HG03039 (cell line): ENCODE measurements at regions not wholly inside any gene's neighbourhood (a gene's known extent, or its start where the extent isn't known, plus 50 kb on each side); places are given as distances from the start of the nearest gene placed in this dataset.
A peak's percentile ranks its signal among the peaks of the same experiment; 100 is the strongest.

Experiments used
- ATAC-seq: cut with Tn5 transposase; IDR thresholded peaks from one replicate; pipeline ENCODE4 v1.9.1; 2021; ENCODE audit warnings: mild to moderate bottlenecking, moderate library complexity; ENCODE audit not compliant: unreplicated experiment

DNA sequence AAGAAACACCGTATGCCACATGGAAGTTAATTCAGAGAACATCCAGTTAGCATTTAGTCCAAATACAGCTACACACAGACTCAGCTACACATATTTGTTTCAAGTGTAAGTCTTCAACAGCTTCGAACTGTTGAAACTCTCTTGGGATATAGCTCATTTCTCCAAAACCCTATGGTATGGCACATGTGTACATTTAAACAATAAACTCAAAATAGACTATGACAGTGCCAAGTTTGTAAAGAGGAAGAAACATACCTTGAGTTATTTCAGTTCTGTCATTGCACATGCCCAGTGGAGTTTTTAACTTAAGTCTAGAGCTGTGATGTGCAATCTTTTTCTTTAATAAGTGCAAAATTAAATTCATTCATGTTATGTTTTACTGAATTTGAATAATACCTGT, 155.1 kb upstream of the RAI14 start:
- no peak for ATAC-seq

DNA sequence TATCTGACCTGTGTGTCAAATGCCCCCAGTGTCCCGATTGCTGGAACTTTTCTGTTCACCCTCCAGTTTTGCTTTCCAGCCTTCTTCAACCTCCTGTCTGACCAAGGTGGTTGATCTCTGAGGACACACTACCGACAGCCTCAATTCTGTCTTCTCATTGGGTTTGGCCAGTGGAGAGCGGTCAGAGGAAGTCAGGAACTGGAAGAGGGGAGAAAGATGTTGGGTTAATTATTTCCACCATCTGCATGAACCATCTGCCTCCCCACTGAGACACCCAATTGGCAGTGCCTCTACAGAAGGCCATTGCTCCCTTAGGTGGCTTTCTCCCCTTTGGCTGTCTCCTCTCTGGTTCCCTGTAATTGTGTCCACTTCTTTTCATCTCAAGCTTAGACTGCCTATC, 154.3 kb upstream of the RAI14 start:
- ATAC-seq = no peak

DNA sequence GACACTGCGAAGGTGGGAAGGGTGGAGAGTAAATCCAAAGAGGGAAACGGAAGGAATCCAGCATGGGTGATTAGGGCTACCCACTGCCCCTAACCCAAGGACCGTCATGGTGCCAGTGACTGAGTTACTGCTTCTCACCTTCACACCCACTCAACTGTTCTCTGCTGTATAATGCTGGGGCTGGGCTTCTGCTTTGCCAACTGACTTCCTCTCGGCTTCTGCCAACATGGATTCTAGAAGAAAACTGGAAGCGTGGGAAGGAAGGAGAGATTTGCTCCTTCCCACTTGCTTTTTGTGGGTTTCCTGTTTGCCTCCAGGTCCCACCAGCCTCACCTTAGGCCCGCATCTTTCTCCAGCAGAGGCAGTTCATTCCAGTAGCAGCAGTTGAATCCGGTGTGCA, 153.5 kb upstream of the RAI14 start:
- no peak for ATAC-seq

DNA sequence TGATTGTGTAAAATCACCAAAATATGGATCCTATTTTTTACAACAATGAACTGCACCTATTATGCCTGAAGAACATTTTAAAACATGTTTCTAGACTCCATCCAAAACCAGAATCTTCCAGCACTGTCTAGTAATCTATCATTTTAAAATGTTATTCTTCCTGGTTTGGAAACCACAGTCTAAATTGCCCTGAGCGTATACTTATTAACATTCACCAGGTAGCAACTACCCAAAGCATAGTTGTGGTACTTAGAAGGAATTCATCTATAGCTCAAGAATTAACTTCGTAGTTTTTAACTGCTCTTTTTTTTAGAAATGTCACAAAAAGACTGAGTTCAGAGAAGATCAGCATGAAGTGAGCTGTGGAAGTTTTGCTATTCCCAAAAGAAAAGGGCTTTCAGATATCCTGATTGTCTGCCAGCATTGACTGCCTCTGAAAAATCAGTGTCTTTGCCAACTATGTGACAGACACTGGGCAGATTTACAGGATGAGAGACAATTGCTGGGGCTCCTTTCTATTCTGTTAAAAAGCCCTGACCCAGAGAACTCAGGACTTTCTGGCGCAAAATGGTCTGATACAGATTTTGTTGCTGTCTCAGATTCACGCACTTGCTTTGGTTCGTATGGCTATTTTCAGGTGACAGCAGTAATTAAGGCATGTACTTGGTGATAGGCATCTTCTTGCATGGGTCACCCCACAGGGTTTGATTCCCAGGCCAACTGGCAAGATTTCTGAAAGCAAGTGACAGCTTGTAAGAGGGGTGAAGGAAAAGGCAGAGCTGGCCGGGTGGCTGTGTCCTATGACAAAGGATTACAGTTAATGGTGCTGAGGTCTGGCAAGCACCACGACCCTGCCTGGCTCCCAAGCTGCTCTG, 152.5 kb upstream of the RAI14 start:
- no peak for ATAC-seq

DNA sequence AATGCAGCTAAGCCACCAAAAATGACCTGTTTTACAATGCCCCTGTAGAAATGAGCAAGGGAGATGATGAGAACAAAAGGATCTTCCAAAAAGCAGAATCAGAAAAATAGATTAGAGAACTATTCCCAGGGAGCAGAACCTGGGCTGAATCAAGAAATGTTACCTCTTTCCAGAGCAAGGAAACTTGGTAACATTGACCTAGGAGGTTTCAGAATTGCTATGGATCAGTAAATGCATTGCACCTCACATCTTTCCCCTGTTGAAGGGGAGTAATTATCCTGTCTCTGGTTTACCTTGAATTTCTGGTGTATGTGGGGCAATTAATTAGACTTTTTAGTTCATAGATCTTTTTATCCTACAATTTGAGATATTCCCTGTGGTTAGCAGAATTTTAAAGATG, 151.2 kb upstream of the RAI14 start:
- no peak for ATAC-seq

DNA sequence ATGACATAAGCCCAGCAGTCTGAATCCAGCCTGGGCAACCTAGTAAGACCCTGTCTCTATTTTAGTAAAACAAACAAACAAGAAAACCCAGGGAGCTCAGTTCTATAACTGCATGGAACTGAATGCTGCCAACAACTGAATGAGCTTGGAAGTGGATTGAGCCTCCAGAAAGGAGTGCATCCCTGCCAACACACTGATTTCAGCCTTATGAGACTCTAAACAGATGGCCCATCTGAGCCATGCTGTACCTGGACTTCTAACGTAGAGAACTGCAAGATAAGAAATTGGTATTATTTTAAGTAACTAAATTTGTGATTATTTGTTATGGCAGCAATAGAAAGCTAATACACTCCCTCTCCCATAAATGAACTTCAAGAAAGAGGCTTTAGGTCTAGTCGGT, 150.4 kb upstream of the RAI14 start:
- no peak for ATAC-seq

DNA sequence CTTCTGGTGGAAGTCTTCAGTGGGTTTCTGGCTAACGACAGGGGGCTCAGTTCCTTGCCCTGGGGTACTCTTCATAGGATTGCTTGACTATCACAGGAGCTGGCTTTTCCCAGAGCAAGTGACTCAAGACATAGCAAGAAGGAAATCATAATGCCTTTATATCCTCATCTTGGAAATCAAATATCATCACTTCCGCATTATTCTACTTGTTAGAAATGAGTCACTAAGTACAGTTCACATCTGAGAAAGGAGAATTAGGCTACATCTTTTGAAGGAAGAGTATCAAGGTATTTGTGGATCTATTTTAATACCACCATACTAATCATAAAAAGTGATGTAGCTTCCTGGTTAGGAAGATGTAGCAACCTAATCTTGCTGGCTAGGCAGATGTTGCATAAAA, 148.2 kb upstream of the RAI14 start:
- no peak for ATAC-seq

DNA sequence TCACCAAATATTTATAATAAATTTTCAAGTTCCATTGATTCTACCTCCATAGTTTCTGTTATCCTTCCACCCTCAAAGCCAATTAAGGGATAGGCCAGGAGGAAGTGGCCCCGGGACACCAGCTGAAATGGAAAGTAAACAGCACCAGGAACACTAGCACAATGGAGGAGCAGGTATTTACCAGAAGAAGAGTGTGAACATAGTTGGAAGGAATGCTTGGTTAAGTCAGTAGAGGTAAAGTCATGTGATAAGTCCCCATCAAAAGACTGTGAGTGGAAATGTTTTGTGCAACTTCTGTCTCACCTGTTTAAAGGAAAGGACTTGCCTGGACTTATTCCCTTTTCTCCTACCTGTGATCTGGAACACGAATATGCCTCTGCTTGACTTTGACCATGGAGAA, 146.7 kb upstream of the RAI14 start:
- ATAC-seq = no peak

DNA sequence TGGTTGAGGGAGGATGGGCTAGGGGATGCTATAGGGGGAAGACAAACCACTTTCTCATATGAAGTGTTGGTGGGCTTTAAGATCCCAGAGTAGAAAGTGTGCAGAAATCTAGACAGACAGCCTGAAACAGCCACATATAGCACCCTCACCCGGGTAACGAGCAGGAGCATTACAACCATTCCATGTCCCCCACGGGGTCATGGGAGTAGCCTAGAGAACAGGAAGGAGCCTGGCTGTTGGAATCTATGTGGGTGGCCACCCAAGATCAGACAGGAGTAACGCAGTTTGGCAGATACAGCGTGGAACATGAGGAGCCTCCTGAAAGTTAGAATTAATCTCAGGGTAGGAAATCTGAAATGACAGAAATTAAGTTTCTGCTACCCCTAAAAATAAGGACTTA, 146.1 kb upstream of the RAI14 start:
- no peak for ATAC-seq

DNA sequence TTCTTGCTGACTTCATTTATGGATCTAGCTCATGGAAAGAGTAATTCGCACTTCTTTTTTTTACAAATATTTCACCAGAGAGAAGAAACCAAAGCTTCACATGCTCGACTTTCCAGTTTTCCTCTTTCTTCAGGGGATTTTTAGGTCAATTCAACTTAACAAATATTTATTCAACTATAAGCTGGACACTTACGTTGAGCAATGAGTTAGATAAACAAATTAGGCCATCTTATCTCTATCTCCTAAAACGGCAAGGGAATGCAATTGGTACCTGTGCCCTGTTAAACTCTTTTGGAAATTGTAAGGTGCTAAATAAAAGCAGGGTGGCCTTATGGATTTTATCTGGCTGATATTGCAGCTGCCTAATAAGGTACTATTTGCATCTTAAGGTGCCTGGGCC, 145.1 kb upstream of the RAI14 start:
- no peak for ATAC-seq

DNA sequence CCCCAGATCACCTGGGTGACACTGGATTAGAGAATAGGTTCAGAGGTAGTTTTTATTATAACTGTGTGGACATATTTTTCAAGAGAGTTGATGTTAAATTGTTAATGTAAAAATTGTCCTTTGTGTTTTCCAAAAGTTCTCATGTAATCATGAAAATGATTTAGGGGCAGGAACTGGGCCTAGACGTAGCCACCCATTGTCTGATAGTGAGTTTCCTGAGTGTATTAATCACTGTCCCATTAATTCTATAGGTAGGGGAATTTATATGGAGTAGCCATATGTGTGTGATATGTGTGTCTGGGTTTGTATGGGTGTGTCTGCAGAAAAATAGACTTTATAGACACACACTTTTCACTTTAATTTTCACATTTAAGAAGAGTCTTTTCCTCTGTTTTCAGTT, 144.6 kb upstream of the RAI14 start:
- ATAC-seq = no peak

DNA sequence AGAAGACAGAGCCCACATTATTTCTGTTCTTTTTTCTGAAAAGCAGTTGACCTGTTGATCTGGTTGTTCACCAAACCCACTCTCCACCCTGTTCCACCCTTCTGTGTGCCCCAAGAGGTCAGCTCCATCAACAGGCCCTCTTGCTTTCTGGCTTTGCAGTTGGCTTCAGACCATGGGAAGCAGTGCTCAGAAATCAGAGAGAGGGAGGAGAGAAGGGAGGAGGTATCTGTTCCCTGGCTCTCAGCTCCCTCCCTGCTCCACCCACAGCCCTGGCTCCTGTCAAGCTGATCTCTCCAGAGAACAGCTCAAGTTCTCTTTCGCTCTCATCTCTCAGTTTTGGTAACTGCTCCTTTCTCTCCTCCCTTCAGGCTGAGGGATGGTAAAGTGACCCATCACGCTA, 144.2 kb upstream of the RAI14 start:
- ATAC-seq = no peak

DNA sequence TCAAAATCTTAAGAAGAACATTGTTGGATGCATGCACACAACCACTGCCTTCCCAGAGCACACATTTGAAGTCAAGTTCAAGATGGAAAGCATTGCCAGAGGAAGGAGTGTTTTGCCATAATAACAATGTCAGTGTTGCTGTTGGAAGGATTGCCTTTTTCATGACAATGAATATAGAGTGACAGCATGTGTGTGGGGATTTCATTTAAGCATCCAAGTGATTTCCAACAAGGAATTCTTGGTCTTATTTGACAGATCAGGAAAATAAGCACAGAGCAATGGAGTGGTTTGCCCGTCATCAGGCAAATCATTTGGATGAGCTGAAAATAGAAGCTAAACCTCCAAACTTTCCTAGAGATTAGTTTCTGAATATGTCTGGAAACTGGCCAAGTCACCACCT, 140.0 kb upstream of the RAI14 start:
- ATAC-seq = no peak

DNA sequence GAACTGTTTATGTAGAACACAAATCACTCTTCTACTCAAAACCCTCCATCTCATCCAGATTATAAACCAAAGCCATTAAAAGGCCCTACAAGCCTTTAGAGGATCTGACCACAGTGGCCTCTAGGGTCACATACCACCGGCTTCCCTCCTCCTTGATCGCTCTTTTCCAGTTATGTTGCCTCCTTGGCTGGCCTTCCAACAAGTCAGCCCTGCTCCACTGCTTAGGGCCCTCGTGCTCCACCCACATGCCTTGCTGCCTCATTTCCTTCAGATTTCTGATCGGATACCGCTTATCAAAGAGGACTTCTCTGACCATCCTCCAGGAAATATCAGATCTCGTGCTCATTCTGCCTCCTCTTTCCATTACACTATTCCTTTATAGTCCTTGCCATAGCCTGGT, 139.4 kb upstream of the RAI14 start:
- no peak for ATAC-seq

DNA sequence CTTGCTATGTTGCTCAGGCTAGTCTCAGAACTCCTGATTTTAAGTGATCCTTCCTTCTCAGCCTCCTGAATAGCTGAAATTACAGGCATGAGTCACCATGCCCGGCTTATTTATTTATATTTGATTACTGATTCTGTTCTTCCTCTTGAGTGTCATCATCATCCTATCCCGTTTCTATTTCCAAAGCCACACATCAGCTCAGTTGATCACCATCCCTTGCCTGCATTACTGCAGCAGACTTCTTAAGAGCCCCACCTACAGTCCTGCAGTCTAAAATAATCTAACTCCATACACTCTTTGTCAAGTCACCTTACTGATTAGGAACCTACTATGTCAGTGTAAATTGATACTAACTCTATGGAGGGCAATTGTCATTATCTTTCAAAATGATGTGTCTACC, 138.9 kb upstream of the RAI14 start:
- ATAC-seq = no peak

DNA sequence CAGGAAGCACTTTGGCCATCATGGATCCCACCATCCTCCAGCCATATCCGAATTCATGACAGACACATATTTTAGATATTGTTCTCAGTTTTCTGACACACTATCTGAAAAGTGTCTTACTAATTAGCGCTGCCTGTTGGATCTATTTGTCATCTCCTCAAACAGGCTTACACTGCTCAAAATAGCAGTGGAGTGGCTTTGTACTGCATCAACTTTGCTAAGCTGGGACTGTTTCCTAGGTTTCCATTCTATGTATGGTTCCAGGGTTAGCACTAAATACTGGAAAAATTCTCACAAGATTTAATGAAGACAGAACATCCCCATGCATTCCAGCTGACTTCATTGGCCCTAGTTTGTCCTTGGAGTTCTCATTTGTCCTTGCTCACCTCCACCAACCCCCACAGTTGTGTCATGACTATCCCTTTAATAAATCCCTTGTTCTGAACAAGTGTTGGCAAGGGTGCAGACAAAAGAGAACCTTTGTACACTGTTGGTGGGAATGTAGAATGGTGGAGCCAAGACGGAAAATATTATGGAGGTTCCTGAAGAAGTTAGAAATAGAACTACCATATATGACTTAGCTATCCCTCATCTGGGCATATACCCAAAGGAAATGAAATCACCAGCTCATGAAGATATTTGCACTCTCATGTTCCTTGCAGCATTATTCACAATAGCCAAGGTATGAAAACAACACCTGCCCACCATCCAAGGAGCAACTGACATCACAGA, 136.5 kb upstream of the RAI14 start:
- no peak for ATAC-seq

DNA sequence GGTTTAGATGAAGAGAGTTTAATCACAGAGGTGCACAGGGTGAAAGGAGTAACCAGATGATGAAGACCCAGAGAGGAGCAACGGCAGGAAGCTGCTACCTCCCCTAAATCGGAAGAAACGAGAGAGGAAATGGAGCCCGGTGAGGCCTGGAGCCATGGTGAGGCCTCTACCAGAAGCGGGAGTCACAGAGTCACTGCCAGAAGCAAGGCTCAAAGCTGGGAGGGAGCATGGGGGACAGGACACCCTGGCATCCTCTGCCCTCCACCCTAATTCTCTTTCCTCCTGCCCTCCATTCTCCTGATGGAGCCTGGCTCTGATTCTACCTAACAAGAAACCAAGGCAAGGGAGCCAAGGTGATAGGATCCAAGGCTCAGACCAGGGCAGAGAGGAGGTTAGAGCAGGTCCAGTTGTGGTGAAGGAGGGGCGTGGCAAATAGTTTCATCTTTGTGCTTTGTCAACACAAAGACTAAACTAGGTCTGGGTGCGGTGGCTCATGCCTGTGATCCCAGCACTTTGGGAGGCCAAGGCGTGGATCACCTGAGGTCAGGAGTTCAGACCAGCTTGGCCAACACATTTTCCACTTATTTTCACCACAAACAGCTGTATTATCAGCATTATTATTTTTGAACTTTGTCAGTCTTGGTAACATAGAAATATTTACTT, 134.4 kb upstream of the RAI14 start:
- no peak for ATAC-seq

DNA sequence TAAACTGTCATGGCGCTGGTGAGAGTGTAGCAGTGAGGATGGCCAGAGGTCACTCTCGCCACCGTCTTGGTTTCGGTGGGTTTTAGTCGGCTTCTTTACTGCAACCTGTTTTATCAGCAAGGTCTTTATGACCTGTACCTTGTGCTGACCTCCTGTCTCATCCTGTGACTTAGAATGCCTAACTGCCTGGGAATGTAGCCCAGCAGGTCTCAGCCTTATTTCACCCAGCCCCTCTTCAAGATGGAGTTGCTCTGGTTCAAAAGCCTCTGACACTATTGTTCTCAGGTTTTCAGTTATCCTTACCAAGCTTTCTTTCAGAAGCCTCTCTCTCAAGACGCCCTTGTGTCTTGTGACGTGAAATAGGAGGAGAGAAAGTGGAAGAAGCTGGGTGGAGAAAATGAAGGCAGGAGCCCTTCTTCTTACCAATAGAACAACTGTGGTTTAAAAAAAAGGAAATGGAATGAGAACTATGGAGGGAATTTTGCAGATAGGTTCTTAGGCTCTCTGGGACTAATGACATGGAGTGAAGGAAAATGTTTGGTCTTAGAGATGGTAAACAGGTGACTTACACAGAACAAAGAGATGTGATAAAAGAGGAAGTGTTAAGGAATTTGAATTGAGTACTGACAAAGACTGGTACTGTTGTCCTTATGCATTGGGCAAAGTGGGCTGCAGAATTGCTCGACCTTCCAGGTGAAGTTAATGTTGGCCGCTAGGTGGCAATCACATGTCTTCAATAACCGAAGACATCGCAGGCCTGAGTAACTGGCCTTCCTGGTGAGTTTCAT, 133.3 kb upstream of the RAI14 start:
- ATAC-seq = peak; percentile 85

DNA sequence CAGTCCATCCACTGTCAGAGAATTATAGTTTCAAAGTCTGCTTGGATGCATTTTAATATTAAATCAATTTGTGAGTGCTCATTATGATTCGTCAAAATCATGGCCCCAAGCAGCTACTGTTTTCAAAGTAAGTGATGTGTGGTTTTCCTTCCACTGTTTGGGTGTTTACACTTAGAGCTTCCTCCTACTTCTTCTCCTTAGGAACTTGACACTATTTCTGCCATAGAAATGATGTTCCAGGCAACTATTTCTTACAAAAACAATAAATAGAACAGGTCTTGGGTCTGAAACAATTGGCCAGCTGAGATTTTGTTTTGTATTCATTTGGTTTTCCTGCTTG, 132.8 kb upstream of the RAI14 start:
- no peak for ATAC-seq

DNA sequence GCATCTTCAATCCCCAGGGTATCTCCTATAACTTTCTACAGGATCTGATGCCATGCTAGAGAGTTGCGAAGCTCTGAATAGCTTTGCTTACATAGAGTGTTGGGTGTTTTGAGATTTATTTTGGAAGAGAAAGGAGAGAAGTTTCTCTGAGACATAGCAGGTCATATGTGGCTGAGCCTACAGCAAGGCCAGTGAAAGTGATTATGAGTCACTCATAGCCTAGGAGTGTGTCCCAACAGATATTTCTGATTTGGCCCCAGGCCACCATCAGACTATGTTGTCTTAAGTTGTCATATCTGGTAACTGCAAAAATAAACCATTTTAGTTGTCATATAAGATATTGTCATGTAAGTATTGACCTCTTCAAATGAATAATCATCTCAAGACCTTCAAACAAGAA, 132.0 kb upstream of the RAI14 start:
- no peak for ATAC-seq

DNA sequence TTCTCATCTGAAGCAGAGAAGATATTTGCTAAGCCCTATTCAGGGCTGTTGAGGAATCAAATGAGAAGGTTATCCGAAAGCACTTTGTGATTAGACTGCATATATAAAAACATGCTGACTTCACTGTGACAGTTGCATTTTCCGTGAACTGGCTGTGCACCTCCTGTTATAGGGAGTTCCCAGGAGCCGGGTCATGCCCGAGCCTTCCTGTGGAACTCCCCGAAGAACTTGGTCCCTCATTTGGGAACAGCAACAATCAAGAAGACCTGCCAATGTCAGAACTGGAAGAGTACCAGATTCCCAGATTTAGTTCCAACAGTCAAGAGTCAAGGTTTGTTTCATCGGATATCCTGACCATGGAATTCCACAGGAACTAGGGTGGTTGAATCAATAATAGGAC, 130.4 kb upstream of the RAI14 start:
- no peak for ATAC-seq
